Astrocyte of the spinal cord (primary cell): ENCODE measurements at regions not wholly inside any gene's neighbourhood (a gene's known extent, or its start where the extent isn't known, plus 50 kb on each side); places are given as distances from the start of the nearest gene placed in this dataset.

ENCODE experiments used
- DNase-seq: peaks from one replicate; pipeline ENCODE4 v3.0.0; 2011; ENCODE audit warnings: low read depth, low spot score
- H3K4me3 ChIP-seq: 2 replicates; pipeline ENCODE4 v1.5.1; 2011; ENCODE audit warnings: low read depth, mild to moderate bottlenecking, low read length, moderate library complexity
- CTCF ChIP-seq: IDR thresholded peaks from 2 replicates; pipeline ENCODE4 v1.5.1; 2012; ENCODE audit warnings: low read depth, mild to moderate bottlenecking, low read length, inconsistent platforms
- in situ Hi-C: cut with HindIII; loops from 2 replicates; pipeline ENCODE4 v1.10.0; 2017; ENCODE audit warnings: low sequenced_read_pairs

GRCh38 chr5:8875722-8876121, 670.2 kb downstream of the SEMA5A start:
- H3K4me3 ChIP-seq, result no peak overlapping the region
- DNase-seq, result no peak
- TF ChIP-seq CTCF, result no peak
- in situ Hi-C loops, result no loop called here

GRCh38 chr5:8879248-8879647, 666.6 kb downstream of the SEMA5A start:
- in situ Hi-C loops, result no loop called here
- TF ChIP-seq CTCF, result no peak
- DNase-seq, result no peak

GRCh38 chr5:8884029-8884428, 661.8 kb downstream of the SEMA5A start:
- no peak overlapping the region for H3K4me3 ChIP-seq
- TF ChIP-seq CTCF, result peak; percentile 5
- in situ Hi-C loops, result no loop called here
- no peak for DNase-seq

More at GRCh38 chr5:8879248-8879647, 666.6 kb downstream of the SEMA5A start:
- no peak overlapping the region for H3K4me3 ChIP-seq

GRCh38 chr5:8892926-8893325, 652.9 kb downstream of the SEMA5A start:
- in situ Hi-C loops, result no loop called here
- TF ChIP-seq CTCF, result no peak
- no peak overlapping the region for H3K4me3 ChIP-seq
- DNase-seq, result no peak

GRCh38 chr5:8894031-8894430, 651.8 kb downstream of the SEMA5A start:
- TF ChIP-seq CTCF, result no peak
- in situ Hi-C loops, result no loop called here

GRCh38 chr5:8895062-8895461, 650.8 kb downstream of the SEMA5A start:
- no peak overlapping the region for H3K4me3 ChIP-seq
- in situ Hi-C loops, result no loop called here
- no peak for TF ChIP-seq CTCF

More at GRCh38 chr5:8894031-8894430, 651.8 kb downstream of the SEMA5A start:
- DNase-seq, result no peak
- no peak overlapping the region for H3K4me3 ChIP-seq

GRCh38 chr5:8895599-8895998, 650.3 kb downstream of the SEMA5A start:
- no peak overlapping the region for H3K4me3 ChIP-seq
- no peak for DNase-seq
- TF ChIP-seq CTCF, result no peak
- in situ Hi-C loops, result no loop called here

More at GRCh38 chr5:8895062-8895461, 650.8 kb downstream of the SEMA5A start:
- no peak for DNase-seq
